ENCODE measurements at regions not wholly inside any gene's neighbourhood (a gene's known extent, or its start where the extent isn't known, plus 50 kb on each side); places are given as distances from the start of the nearest gene placed in this dataset.
"Not testable (repeated sequence)": the region's sequence is repeated elsewhere in the genome, so short reads cannot be mapped to it uniquely, and the experiment has no call there.

DNA sequence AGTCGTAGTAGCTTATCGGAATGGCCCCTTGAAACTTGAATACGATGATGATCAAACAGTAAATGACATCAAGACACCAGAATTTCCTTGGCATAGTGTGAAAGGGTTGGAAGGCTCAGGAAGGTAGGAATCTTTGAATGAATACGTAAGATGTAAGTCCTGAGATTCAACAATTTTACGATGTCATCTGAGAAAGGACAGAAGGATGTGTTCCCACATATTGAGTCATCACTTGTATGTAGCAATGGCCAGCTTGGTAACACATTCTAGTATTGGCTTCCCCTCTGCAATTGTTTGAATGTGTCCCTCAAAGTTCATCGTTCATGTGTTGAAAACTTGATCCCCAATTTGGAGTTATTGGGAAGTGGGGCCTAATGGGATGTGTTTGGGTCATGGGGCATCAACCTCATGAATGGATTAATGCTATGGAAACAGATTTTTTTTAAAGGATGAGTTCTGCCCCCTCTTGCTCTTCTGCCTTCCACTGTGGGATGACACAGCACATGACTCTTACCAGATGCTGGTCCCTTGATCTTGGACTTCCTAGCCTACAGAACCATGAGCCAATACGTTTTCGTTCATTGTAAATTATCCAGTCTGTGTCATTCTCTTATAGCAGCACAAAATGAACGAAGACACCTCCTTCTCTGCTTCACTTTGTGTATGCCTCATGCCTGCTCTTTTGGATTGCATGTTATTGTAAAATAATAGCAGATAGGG is 284.6 kb downstream of the BCAT1 start:
- DNase-seq, result no peak

DNA sequence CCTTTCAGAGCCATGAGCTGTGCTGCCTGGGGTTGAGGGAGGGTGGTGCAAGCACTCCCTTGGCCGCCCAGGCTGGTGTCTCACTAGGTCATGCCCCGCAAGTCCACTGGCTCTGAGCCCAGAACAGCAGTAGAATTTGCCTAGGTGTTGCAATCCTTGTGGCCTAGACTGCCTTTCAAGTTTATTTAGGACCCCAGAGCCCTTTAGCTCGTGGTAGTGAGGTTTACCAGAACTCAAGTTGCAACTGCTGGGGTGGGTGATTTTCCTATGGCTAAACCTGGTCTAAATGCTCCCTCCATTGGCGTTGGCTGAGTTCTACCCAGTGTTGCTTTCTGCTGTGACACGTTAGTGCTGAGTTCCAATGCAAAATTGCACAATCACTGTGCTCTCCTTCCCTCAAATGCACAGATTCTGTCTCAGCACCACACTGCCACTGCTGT is 287.2 kb downstream of the BCAT1 start:
- no peak for DNase-seq

DNA sequence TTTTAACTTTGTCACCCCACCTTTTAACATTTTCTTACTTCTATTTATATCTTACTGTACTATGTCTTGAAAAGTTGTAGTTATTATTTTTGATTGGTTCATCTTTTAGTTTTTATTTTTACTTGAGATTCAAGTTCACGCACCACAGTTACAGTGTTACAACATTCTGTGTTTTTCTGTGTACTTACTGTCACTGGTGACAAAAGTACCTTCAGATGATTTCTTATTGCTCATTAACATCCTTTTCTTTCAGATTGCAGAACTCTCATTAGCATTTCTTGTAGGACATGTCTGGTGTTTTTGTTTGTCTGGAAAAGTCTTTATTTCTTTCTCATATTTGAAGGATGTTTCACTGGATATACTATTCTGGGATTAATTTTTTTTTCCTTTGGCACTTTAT is 289.9 kb downstream of the BCAT1 start:
- DNase-seq, result no peak

DNA sequence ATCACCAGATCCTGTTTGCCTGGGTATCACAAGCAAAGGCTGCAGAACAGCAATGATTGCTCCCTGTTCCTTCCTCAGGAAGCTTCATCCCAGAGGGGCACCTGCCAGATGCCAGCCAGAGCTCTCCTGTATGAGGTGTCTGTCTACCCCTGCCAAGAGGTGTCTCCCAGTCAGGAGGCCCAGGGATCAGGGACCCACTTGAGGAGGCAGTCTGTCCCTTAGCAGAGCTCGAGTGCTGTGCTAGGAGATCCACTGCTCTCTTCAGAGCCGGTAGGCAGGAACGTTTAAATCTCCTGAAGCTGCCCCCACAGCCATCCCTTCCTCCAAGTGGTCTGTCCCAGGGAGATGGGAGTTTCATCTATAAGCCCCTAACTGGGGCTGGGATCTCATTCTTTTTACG is 294.6 kb downstream of the BCAT1 start:
- DNase-seq, result not testable (repeated sequence)

DNA sequence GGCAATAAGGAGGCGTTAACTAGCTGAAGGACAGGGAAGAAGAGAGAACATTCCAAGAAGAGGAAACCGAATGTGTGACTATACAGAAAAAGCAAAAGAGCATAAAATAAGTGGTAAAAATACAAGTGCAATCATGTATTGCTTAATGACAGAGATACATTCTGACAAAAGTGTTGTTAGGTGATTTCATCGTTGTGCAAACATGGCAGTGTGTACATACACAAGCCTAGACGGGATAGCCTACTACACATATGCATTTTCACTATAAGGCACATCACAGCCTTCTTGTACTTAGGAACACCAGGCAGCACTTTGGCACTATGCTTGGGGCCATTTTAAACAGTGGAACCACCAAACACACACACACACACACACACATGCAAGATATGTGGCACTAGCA is 299.3 kb downstream of the BCAT1 start:
- DNase-seq, result no peak

DNA sequence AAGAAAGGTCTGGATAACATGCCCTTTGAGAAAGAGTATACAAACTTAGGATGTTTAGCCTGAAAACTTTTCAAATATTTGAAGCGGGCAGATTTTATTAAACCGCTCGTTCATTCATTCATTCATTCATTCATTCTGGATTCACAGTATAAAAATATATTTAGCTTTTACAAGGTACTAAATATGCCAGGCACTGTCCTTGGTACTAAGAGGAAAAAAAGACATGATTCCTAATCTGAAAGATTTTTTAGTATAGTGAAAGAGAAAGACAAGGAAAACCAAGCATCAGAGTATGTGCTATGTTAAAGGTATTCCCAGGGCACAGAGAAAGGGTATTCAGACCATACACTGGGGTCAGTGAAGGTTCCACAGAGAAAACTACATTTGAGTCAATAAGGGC is 299.7 kb downstream of the BCAT1 start:
- no peak for DNase-seq

DNA sequence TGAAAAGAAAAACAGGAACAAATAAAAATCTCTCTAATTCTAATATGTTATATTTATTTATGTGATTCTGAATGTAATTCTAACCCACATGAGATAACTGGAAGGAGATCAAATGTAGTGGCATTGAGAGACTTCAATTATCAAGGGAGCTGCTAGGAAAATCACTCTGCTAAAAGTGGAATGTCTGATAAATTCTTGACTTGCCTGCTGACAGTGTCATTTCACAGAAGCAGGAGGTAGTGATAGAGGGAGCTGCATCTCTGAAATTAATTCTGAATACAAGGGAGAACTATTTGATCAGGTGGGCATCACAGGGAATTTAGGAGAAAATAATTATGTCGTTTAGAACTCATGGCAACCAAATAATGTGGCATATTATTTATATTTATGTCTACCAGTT is 303.6 kb downstream of the BCAT1 start:
- no peak for DNase-seq

DNA sequence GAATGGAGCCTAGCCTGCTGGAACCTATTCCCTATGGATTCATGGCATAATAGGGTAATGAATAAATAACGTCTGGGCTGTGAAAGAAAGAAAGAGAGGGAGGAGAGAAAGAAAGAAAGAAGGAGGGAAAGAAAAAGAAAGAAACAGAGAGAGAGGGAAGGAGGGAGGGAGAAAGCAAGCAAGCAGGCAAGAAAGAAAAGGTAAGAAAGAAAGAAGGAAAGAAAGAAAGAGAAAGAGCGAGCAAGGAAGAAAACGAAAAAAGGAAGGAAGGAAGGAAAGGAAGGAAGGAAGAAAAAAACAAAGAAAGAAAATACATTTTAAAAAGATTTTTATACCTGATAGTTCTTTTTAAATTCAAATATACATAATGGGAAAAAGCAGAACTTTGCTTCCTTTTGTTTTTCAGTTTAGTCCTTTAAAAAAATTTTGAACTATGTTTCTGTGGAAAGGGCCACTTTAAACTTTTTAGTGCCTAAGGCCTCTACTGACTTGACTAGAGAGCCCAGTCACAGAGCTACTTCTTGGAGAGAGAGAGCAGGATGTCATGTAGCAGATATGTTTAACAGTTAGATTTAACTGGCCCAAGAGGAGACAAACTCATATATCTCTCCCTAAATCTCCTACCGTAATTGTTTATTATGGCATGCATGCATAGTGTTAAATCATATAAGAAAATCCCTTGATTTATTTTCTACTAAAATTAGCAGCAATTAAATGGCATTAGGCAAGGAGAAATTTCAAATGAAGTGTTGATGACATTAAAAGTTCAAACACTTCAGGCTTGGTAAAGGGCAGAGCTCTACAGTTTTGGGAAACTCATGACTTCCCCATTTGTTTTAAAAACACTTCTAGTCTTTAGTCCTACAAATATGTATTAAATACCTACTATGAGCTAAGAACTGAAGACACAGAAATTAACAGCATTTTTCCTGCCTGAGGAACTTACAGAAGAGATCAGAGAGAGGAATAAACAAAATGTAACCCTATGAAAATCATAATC is 305.5 kb downstream of the BCAT1 start:
- no peak for DNase-seq

DNA sequence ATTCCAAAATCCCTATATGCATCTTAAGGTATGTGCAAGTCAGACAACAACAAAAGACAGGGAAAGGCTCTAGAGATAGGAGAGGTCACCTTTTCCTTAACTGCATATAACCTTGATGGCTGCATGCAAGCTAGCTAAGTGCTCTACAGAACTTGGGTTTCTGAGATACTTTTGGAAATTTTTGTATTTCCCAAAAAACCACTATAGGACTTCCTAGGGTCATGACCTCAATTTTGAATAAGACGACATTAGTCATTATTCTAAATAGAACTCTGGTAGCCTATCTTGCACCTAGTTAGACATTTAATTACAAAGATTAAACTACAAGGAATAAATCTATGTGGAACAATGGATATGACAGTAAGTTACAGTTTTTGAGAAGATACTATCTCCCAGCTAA is 309.3 kb downstream of the BCAT1 start:
- no peak for DNase-seq

DNA sequence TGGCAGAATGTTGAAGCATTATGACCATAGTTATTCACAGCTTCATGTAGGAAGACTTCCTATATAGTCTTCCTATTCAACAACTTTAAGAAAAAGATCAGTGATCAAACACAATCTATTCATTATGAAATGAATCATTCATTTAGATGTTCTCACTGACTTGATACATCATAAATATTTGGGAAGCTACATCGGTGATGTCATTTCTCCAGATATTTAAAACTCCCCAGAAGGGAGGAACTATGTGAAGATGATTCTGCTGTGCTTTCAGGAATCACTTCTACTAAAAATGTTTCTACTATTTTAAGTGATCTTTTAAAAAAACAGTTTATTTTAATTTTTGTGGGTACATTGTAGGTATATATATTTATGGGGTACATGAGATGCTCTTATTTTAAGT is 316.4 kb downstream of the BCAT1 start:
- no peak for DNase-seq

DNA sequence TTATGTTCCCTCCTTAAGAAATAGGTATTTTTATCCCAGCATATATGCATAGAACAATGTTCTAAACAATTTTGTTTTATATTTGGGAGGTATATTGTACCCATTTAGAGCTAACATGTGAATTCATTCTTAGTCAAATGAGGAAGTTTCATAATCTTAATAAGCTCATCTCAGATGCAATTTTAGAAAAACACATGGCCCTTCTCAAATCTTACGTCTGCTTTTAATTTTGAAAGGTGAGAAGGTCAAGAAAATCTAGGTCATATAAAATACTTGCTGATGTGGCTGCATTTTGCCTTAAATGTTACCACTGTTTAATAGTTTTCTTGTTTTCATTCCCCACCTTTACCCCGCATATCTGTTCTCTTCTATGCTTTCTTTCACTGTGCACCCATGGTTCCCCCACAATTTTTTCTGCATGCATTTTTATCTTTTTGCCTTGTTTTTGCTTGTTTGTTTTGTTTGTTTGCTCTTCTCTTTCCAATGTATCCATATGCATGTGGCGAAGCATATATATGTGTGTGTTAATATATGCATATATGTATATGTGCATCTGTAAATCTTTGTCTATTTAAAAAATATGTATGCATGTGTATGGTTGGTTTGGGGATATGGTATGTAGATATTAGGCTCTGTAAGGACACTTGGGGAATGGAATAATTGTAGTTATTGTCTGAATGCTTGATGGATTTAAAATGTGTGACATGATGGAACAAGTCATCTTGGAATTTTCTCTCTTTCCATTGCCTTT is 317.1 kb downstream of the BCAT1 start:
- DNase-seq, result no peak

DNA sequence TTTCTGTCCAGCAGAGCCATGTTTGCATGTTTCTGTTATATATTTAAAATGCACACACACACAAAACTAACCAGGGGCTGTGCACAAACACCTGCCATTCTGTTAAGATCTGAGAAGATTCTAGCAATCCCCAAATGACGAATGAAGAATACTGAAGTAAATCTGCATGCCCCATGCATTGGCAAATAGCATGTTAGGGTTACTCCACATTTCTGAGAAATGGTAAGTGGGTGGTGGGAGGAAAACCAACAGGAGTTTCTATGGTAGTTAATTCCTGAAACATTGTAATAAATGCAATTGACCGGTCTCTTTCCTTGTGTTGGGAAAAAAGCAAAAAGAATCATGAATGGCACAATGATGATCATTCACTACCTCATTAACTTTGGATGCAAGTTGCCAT is 318.0 kb downstream of the BCAT1 start:
- no peak for DNase-seq

DNA sequence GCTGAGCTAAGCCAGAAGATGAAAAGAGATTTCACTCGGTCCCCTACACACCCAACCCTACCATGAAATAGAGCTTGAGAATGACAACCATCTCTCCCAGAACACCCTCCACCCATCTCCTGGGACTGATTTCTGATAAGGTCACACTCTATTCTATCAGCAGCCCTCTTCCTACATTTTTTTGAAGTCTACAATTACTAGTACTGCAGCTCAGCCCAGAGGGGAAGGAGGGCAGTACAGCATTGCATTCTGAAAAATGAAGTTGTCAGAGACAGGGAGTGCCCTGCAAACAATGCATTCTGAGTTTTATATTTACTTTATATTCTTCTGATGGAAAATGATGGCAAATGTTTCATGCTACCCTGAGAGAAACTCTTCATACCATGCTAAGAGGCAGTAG is 318.5 kb downstream of the BCAT1 start:
- DNase-seq, result no peak

DNA sequence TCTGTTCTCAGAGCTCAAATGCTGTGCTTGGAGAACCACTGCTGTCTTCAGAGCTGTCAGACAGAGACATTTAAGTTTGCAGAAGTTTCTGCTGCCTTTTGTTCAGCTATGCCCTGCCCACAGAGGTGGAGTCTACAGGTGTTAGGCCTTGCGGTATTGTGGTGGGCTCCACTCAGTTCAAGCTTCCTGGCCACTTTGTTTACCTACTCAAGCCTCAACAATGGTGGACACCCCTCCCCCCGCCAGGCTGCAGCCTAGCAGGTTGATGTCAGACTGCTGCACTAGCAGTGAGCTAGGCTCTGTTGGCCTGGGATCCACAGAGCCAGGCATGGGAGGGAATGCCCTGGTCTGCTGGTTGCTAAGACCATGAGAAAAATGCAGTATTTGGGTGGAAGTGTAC is 323.8 kb downstream of the BCAT1 start:
- no peak for DNase-seq

DNA sequence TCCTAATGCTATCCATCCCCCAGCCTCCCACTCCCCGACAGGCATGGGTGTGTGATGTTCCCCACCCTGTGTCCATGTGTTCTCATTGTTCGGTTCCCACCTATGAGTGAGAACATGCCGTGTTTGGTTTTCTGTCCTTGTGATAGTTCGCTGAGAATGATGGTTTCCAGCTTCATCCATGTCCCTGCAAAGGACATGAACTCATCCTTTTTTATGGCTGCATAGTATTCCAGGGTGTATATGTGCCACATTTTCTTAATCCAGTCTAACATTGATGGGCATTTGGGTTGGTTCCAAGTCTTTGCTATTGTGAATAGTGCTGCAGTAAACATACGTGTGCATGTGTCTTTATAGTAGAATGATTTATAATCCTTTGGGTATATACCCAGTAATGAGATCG is 328.9 kb downstream of the BCAT1 start:
- DNase-seq, result not testable (repeated sequence)

DNA sequence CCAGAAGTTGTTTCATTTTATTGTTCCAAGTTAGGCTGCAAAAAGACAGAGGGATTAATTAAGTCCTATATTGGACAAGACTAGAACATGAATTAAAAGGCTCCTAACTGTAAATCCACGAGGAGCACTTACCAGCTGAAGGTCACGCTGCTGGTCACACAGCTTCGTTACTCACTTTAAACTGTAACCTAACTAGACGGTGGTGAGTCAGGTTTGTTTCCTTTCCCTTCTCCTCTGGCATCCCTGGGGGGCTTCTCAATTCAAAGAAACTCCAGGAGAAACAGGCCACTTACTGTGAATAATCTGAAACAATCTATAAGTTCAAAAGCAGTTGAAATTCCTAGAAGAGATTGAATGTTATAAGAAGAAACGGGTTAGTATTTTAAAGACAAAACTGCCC is 331.4 kb downstream of the BCAT1 start:
- no peak for DNase-seq

DNA sequence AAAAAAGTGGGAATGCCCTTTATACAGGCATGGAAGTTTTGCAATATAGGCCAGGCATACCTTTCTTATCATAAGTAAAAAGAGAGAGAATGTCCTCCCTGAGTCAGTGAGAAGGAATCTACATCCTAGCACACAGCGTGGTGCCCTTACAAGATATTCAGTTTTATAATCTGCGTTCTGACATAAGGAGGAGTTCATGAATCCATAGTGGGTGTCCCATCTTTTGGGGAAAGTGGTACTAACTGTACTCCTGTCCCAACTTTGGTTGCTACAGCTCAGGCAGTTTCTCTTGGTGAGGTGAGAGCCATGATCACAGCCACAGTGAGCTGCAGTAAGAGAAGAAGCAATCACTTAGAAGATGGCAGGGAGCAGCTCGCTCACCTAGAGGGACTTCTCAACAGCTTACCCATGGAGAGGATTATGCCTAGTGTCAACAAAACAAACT is 332.9 kb downstream of the BCAT1 start:
- no peak for DNase-seq

DNA sequence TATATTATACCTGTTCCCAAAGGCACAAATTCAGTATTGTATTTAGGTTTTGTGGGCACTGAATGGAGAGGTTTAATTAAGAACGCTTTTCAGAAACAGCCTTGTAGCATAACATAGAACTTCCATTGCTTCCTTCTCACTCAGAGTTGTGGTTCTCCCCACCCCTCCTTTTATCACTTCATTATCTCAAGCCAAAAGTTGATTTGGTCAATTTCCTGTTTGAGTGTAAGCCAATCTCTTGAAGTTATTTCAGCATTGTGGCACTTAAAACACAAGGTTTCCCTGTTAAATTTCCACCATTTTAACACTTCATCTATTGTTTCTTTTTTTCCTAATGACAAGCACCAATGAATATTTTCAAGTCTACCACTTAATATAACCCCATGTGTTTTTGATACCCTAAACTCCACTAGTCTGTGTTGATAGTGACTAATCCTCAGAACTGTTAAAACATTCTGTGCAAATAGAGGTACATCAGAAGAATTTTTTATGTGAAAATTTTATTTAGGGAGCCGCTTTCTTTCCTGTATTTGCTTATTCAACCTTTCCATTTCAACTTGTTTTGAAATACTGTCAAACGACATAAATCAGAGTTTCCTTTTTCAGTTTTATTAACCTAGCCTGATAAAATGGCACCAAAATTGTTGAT is 340.1 kb downstream of the BCAT1 start:
- no peak for DNase-seq

DNA sequence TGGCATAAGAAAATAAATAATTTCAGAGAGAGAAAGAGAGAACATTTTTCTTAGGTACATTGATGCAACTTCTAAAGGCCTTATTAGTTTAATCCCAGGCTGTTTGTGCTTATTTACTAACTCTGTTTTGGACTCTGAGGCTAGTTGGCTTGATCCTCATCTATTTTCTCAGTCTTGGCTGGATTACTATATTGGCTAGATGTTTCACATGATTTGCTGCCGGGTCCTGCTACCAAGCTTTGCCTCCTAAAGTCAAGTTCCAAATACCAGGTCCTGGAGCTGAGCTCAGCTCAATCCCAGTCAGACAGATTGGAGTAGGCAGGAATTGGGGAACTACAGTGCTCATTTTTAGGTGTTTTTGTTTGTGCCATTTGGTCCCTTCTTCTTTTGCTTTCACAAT is 340.8 kb downstream of the BCAT1 start:
- no peak for DNase-seq

DNA sequence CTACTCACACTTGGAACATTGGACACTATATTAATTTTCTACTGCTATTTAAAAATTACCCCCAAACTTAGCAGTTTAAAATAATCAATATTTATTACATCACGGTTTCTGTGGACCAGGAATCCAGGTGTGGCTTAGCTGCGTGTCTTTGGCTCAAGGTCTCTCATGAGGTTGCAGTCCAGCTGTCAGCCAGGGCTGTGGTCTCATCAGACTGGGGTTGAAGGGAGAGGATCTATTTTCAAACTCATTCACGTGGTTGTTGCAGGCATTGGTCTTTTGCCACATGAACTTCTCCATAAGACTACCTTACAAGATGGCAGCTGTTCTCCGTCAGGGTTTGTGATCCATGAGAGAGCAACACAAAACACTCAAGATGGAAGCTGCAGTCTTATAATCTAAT is 343.0 kb downstream of the BCAT1 start:
- DNase-seq, result no peak

DNA sequence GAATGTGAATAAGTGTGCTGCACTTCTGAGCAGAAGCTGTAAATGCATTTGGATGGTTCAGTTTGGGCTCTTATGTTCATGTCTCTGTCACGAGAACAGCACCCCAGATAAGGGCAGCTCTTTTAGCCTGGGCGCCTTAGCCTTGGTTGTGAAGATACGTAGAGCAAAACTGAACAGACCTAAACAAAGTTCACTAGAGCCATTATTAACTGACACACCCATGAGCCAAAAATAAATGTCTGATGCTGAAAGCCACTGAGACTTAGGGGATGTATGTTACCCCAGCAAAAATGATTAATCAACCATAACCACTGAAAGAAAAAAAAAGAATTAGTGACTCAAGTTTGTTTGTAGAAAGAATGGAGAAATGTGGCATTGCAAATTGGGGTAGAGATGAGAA is 343.4 kb downstream of the BCAT1 start:
- no peak for DNase-seq

DNA sequence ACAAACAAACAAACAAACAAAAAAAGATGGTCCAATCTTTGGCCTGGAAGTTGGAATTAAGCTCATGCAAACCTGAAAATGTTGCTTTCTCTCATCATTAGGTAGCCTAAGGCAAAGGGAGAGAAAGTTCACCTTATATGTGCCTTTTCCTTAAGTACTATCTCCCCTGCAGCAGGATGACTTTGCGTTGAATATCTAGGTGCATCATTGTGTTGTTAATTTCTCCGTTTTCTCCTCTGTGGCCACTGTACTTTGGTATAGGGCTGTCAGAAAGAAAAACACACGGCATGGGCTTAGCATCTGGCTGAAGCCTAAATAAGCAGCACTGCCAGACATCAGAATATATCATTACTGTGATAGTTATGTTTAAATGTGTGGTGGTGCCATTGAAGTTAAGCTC is 345.5 kb downstream of the BCAT1 start:
- DNase-seq, result no peak

DNA sequence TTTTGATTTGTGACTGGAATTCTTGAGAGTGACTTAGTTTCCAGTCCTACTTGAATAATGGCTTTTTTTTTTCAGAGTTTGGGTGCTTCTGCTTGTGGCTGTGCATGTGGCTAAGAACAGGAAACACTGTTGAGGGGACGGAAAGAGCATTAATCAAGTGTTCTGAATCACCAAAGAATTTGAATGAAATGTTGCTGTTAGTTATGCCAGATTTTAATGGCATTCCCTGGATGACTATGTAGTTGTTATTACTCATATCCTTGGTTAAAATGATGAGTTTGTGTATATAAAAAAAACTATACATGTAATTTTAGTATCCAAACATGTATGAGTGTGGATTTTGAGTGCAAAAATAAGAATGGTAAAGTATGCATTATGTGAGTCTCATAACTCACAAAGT is 347.9 kb downstream of the BCAT1 start:
- DNase-seq, result no peak

Measured in activated CD8-positive, alpha-beta memory T cell treated with anti-CD3 and anti-CD28 coated beads, Interleukin-2, amount 50 U/mL, for 48 hours (primary cell).